ENCODE measurements at regions not wholly inside any gene's neighbourhood (a gene's known extent, or its start where the extent isn't known, plus 50 kb on each side); places are given as distances from the start of the nearest gene placed in this dataset.

- no peak for DNase-seq
Observed at GRCh38 chr10:111999205-111999914, 184.2 kb downstream of the GPAM start.

GRCh38 chr10:111999915-112000302 lies 183.7 kb downstream of the GPAM start:
- DNase-seq: no peak

GRCh38 chr10:112000466-112000865 lies 183.1 kb downstream of the GPAM start:
- no peak for DNase-seq

- DNase-seq: no peak
Observed at GRCh38 chr10:112002206-112002605, 181.4 kb downstream of the GPAM start.

GRCh38 chr10:112004075-112004474 lies 179.5 kb downstream of the GPAM start:
- DNase-seq: no peak

- no peak for DNase-seq
Observed at GRCh38 chr10:112005044-112005443, 178.5 kb downstream of the GPAM start.

- no peak for DNase-seq
Observed at GRCh38 chr10:112006407-112006806, 177.2 kb downstream of the GPAM start.

- DNase-seq: no peak
Observed at GRCh38 chr10:112006831-112007230, 176.7 kb downstream of the GPAM start.

- no peak for DNase-seq
Observed at GRCh38 chr10:112022196-112022595, 161.4 kb downstream of the GPAM start.

- no peak for DNase-seq
Observed at GRCh38 chr10:112024079-112024478, 159.5 kb downstream of the GPAM start.

GRCh38 chr10:112025228-112025627 lies 158.3 kb downstream of the GPAM start:
- DNase-seq: no peak

GRCh38 chr10:112026438-112026837 lies 157.1 kb downstream of the GPAM start:
- no peak for DNase-seq

- no peak for DNase-seq
Observed at GRCh38 chr10:112027731-112028280, 155.8 kb downstream of the GPAM start.

GRCh38 chr10:112030431-112030830 lies 153.1 kb downstream of the GPAM start:
- DNase-seq: no peak

GRCh38 chr10:112039823-112040222 lies 143.7 kb downstream of the GPAM start:
- DNase-seq: no peak

- no peak for DNase-seq
Observed at GRCh38 chr10:112040696-112041095, 142.9 kb downstream of the GPAM start.

GRCh38 chr10:112045938-112046337 lies 137.6 kb downstream of the GPAM start:
- DNase-seq: no peak

GRCh38 chr10:112047674-112048073 lies 135.9 kb downstream of the GPAM start:
- no peak for DNase-seq

- DNase-seq: no peak
Observed at GRCh38 chr10:112052166-112052565, 131.4 kb downstream of the GPAM start.

- no peak for DNase-seq
Observed at GRCh38 chr10:112053895-112054294, 129.7 kb downstream of the GPAM start.

- no peak for DNase-seq
Observed at GRCh38 chr10:112054516-112054915, 129.0 kb downstream of the GPAM start.

GRCh38 chr10:112057072-112057471 lies 126.5 kb downstream of the GPAM start:
- DNase-seq: no peak

GRCh38 chr10:112059220-112059619 lies 124.3 kb downstream of the GPAM start:
- DNase-seq: no peak

GRCh38 chr10:112071596-112072133 lies 111.9 kb downstream of the GPAM start:
- no peak for DNase-seq

- no peak for DNase-seq
Observed at GRCh38 chr10:112078003-112078402, 105.6 kb downstream of the GPAM start.

All from NCI-H1105 (cell line).